HEK293T (cell line): ENCODE measurements at regions not wholly inside any gene's neighbourhood (a gene's known extent, or its start where the extent isn't known, plus 50 kb on each side); places are given as distances from the start of the nearest gene placed in this dataset.

Source experiments
- CTCF ChIA-PET: fragments of 350-600 bp; formaldehyde crosslinking; extraction: SDS; loops from one replicate; lab custom pipeline; 2021; ENCODE audit warnings: antibody characterized with exemption, inconsistent platforms; lab: Yijun Ruan, JAX
- POLR2A ChIA-PET: fragments of 350-600 bp; formaldehyde crosslinking; extraction: SDS; loops from one replicate; lab custom pipeline; 2020; ENCODE audit warnings: antibody characterized with exemption, inconsistent platforms; lab: Yijun Ruan, JAX
- DNase-seq: peaks from one replicate; pipeline ENCODE4 v3.0.0; 2012; ENCODE audit warnings: mixed read lengths; ENCODE audit errors: extremely low spot score
- ARNT ChIP-seq: fragments of 450-650 bp; IDR thresholded peaks from 2 replicates; pipeline ENCODE4 v1.6.1; 2017; ENCODE audit warnings: mild to moderate bottlenecking
- BHLHE40 ChIP-seq: fragments of 450-650 bp; IDR thresholded peaks from 2 replicates; pipeline ENCODE4 v1.6.1; 2016; ENCODE audit warnings: mild to moderate bottlenecking, moderate library complexity, borderline replicate concordance
- CTBP1 ChIP-seq: fragments of 450-650 bp; IDR thresholded peaks from 2 replicates; pipeline ENCODE4 v1.6.1; 2016; ENCODE audit warnings: borderline replicate concordance
- ELF4 ChIP-seq: fragments of 450-650 bp; IDR thresholded peaks from 2 replicates; pipeline ENCODE4 v1.6.1; 2017; ENCODE audit warnings: antibody characterized with exemption
- FOXA1 ChIP-seq: fragments of 450-650 bp; IDR thresholded peaks from 2 replicates; pipeline ENCODE4 v1.6.1; 2016; ENCODE audit warnings: mild to moderate bottlenecking
- FOXK2 ChIP-seq: fragments of 450-650 bp; IDR thresholded peaks from 2 replicates; pipeline ENCODE4 v1.6.1; 2016; ENCODE audit warnings: mild to moderate bottlenecking
- FOXM1 ChIP-seq: fragments of 450-650 bp; IDR thresholded peaks from 2 replicates; pipeline ENCODE4 v1.6.1; 2017; ENCODE audit warnings: mild to moderate bottlenecking, borderline replicate concordance
- HDGF ChIP-seq: fragments of 450-650 bp; IDR thresholded peaks from 2 replicates; pipeline ENCODE4 v1.6.1; 2017; ENCODE audit warnings: antibody characterized with exemption, borderline replicate concordance
- L3MBTL2 ChIP-seq: fragments of 450-650 bp; conservative IDR thresholded peaks from 2 replicates; pipeline ENCODE4 v1.6.1; 2016; ENCODE audit warnings: mild to moderate bottlenecking
- LEF1 ChIP-seq: fragments of 450-650 bp; IDR thresholded peaks from 2 replicates; pipeline ENCODE4 v1.6.1; 2017; ENCODE audit warnings: mild to moderate bottlenecking, borderline replicate concordance
- NFRKB ChIP-seq: fragments of 450-650 bp; IDR thresholded peaks from 2 replicates; pipeline ENCODE4 v1.6.1; 2016; ENCODE audit warnings: mild to moderate bottlenecking, moderate library complexity
- SP1 ChIP-seq: fragments of 450-650 bp; IDR thresholded peaks from 2 replicates; pipeline ENCODE4 v1.6.1; 2017
- SUZ12 ChIP-seq: fragments of 450-650 bp; IDR thresholded peaks from 2 replicates; pipeline ENCODE4 v1.6.1; 2016; ENCODE audit warnings: mild to moderate bottlenecking
- TARDBP ChIP-seq: fragments of 450-650 bp; IDR thresholded peaks from 2 replicates; pipeline ENCODE4 v1.6.1; 2016
- ZNF384 ChIP-seq: fragments of 450-650 bp; IDR thresholded peaks from 2 replicates; pipeline ENCODE4 v1.6.1; 2016
- TF ChIP-seq, protein P1 (sequence below): fragments of 450-650 bp; IDR thresholded peaks from 2 replicates; pipeline ENCODE4 v1.6.1; 2016

DNA sequence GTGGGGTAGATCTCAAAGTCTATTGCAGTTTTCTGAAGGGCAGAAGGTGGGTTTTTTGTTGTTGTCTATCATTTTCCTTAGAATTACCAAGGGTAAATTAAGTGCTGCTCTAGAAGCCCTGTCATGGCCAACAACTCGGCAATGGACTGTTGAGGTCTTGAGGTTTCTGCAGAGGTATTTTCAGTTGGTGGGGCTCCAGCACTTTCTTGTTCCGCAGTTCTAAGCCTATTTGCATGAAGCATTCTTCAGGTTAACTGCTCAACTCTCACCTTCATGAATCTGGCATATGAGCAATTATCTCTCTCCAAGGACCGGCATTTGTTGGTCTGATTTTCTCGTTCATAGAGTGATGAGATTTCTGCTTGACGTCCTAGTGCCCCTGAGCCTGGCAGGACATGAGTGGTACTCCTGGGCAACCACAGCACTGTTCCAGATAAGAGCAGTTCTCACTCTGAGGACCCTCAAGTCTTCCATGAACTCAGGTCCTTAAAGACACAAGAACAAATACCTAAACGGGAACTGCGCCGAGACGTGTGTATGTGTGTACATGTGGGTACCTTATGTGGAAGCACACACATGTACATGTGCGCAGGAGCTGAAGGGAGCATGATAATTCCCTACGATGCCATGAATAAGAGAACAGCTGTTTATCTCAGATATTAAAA lies 544.5 kb downstream of the CSNK1G3 start:
- POLR2A ChIA-PET, result no interaction called here
- CTCF ChIA-PET, result no interaction called here
- DNase-seq, result no peak
- TF ChIP-seq SP1, result no peak
- TF ChIP-seq CTBP1, result no peak
- no peak for TF ChIP-seq L3MBTL2
- no peak for TF ChIP-seq FOXM1
- TF ChIP-seq ZNF384, result no peak
- no peak for TF ChIP-seq NFRKB
- no peak for TF ChIP-seq LEF1
- TF ChIP-seq TARDBP, result no peak

DNA sequence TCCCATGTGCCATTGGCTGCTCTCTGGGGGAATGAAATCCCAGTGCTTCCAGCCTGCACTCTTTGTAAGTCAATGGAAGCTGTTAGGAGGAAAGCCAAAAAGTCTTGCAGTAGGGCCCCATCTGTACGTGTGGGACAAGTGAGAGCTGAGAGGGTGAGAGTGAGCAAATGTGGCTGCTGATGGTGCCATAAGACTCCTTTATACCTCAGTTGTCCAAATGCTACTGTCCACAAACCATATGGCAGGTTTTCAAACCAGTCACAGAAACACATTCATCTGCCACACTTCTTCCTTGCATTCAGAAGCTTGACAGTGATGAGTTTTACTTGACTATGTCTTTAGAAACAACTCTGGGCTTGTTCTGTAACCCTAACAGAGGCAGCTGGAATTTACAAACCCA lies 543.8 kb downstream of the CSNK1G3 start:
- TF ChIP-seq, protein P1, sequence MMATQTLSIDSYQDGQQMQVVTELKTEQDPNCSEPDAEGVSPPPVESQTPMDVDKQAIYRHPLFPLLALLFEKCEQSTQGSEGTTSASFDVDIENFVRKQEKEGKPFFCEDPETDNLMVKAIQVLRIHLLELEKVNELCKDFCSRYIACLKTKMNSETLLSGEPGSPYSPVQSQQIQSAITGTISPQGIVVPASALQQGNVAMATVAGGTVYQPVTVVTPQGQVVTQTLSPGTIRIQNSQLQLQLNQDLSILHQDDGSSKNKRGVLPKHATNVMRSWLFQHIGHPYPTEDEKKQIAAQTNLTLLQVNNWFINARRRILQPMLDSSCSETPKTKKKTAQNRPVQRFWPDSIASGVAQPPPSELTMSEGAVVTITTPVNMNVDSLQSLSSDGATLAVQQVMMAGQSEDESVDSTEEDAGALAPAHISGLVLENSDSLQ, result no peak
- TF ChIP-seq ZNF384 (no peak), TARDBP (no peak), FOXM1 (no peak), FOXK2 (no peak), LEF1 (no peak), CTBP1 (no peak), HDGF (no peak), ELF4 (no peak), ARNT (no peak), FOXA1 (no peak), L3MBTL2 (no peak), NFRKB (no peak), SP1 (no peak), BHLHE40 (no peak), SUZ12 (no peak)
- POLR2A ChIA-PET, result no interaction called here
- DNase-seq, result no peak
- CTCF ChIA-PET, result no interaction called here

DNA sequence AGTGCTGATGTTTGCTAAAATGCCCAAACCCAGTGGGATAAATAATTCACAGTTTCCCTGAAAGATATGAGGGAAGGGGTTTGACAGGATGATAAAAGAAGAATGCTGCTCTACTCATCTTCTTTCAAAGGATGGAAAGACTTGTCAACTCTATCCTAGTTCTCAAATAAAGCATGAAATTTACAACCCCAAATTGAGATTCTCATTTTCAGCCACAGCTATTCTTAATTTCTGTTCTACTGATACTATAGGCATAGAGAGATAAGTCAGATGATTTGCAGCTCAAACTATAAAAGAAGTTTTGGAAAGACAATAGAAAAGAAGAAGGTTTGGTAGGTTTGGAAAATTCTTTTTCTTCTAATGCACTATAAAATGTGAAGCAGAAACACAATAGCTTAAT lies 542.6 kb downstream of the CSNK1G3 start:
- TF ChIP-seq BHLHE40 (no peak), SP1 (no peak), ZNF384 (no peak), FOXM1 (no peak), ELF4 (no peak), SUZ12 (no peak), LEF1 (no peak), ARNT (no peak)
- TF ChIP-seq, protein P1, result no peak
- ChIA-PET CTCF (interaction anchor here (0.6 kb wide), 1 partner anchor 384 kb away, joined by 3 read pairs; no protein-coding TSS in a partner anchor), POLR2A (no interaction called here)
- DNase-seq, result no peak

DNA sequence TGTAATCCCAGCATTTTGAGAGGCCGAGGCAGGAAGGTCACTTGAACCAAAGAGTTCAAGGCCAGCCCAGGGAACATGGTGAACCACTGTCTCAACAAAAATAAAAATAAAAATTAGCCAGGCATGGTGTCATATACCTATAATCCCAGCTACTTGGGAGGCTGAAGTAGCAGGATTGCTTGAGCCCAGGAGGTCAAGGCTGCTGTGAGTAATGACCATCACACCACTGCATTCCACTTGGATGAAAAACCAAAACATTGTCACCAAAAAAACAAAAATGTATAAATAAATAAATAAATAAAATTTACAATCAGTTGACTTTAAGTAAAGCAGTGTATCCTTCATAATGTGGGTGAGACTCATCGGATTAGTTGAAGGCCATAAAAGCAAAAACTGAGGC lies 541.4 kb downstream of the CSNK1G3 start:
- ChIA-PET POLR2A (interaction anchor here (0.6 kb wide), 1 partner anchor 1221 kb away, joined by 3 read pairs; no protein-coding TSS in a partner anchor), CTCF (no interaction called here)
- no peak for DNase-seq
- TF ChIP-seq FOXK2 (no peak), BHLHE40 (no peak), FOXM1 (no peak), CTBP1 (no peak)

DNA sequence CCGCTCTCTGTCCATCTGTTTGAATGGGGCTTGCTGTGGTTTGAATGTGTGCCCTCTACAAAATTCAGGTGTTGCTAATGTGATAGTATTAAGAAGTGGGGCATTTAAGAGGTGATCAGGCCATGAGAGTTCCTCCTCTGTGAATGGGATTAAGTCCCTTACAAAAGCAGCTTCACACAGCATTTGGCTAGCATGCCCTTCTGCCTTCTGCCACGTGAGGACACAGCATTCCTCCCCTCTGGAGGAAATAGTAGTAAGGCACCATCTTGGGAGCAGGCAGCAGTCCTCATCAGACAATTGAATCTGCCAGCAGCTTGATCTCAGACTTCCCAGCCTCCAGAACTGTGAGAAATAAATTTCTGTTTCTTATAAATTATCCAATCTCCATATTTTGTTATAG lies 540.2 kb downstream of the CSNK1G3 start:
- DNase-seq, result no peak
- POLR2A ChIA-PET, result no interaction called here
- CTCF ChIA-PET, result interaction anchor here (0.6 kb wide), 1 partner anchor 252 kb away, joined by 3 read pairs; no protein-coding TSS in a partner anchor
- TF ChIP-seq LEF1 (no peak), ELF4 (no peak), L3MBTL2 (no peak), SUZ12 (no peak), HDGF (no peak), BHLHE40 (no peak), ZNF384 (no peak), TARDBP (no peak), CTBP1 (no peak), NFRKB (no peak), FOXM1 (no peak), FOXA1 (no peak), SP1 (no peak), ARNT (no peak)
- TF ChIP-seq, protein P1, result no peak

DNA sequence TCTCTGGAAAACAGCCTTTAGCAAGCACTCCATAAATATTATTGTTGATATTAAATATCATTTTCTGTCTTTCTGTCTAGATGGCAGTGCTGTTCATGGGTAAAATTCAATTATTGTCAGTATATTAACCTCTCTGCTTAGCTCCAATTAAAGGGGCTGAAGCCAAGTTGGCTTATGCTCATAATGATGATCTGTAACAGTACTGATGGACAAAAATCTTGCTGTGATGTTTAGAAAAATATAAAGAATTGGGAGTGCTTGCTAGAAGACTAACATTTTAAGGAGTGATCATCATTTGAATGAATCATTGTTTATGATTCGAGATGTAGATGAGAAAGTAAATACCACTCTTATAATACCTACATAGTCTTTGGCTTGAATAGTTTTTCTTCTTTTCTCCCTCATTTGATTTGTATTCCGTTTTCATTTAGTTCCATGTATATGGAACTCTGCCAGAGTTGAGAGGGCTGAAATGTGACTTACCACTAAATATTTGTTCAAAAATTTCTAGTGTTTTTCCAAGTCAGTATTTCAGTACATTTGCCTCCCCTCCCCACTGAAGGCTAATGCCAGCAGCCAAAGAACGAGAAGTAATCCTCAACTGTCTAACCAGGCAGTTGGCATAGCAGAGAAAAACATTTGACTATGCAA lies 538.3 kb downstream of the CSNK1G3 start:
- DNase-seq, result no peak
- ChIA-PET CTCF (interaction anchor here (0.5 kb wide), 1 partner anchor 380 kb away, joined by 5 read pairs; no protein-coding TSS in a partner anchor), POLR2A (no interaction called here)
- TF ChIP-seq ARNT, result no peak
- TF ChIP-seq FOXM1, result no peak
- TF ChIP-seq SUZ12, result no peak
- TF ChIP-seq L3MBTL2, result no peak
- TF ChIP-seq HDGF, result no peak
- TF ChIP-seq NFRKB, result no peak
- no peak for TF ChIP-seq ELF4
- no peak for TF ChIP-seq CTBP1
- TF ChIP-seq, protein P1, result no peak
- no peak for TF ChIP-seq FOXA1
- no peak for TF ChIP-seq SP1
- TF ChIP-seq ZNF384, result no peak
- no peak for TF ChIP-seq FOXK2
- no peak for TF ChIP-seq LEF1
- no peak for TF ChIP-seq TARDBP
- TF ChIP-seq BHLHE40, result no peak
